Prostate gland (tissue), 2 donors: ENCODE measurements at regions not wholly inside any gene's neighbourhood (a gene's known extent, or its start where the extent isn't known, plus 50 kb on each side); places are given as distances from the start of the nearest gene placed in this dataset.

Source experiments
- POLR2A ChIP-seq: fragments of 450-650 bp; IDR thresholded peaks from one replicate; pipeline ENCODE4 v1.6.1; 2016; ENCODE audit warnings: antibody characterized with exemption, mild to moderate bottlenecking
- POLR2AphosphoS5 ChIP-seq: sonication (generic); formaldehyde crosslinking; IDR thresholded peaks from one replicate; pipeline ENCODE4 v1.6.1; 2017; ENCODE audit warnings: antibody characterized with exemption
- TF ChIP-seq, protein P1 (sequence below), 4 experiments: fragments of 200-600 bp in 2 of 4; fragments of 450-650 bp in 2 of 4; sonication (generic) in 2 of 4; IDR thresholded peaks; 1 replicate in 3 of 4; 2 replicates in 1 of 4; pipeline ENCODE4 v1.5.1; 2016 to 2019; ENCODE audit warnings: antibody characterized with exemption in 4 of 4, mild to moderate bottlenecking in 2 of 4, moderate library complexity in 2 of 4

DNA sequence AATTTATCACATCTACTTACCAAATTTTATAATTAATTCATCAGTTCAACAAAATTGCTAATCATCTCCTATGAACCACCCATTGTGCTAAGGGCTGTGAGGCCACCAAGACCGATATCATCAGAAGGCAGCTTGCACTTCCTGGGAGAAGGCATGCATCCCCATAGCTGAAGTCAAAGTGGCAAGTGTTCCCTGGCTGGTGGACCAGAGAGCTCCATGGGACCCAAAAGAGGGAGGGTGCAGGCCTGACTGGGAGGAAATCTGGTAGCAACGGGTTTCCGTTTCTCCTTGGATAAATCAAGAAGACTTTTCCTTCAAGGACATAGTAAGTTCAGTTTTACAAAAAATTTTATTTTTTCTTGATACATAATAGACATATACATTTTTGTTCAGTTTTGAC is 325.2 kb downstream of the FGF9 start:
- TF ChIP-seq, protein P1, sequence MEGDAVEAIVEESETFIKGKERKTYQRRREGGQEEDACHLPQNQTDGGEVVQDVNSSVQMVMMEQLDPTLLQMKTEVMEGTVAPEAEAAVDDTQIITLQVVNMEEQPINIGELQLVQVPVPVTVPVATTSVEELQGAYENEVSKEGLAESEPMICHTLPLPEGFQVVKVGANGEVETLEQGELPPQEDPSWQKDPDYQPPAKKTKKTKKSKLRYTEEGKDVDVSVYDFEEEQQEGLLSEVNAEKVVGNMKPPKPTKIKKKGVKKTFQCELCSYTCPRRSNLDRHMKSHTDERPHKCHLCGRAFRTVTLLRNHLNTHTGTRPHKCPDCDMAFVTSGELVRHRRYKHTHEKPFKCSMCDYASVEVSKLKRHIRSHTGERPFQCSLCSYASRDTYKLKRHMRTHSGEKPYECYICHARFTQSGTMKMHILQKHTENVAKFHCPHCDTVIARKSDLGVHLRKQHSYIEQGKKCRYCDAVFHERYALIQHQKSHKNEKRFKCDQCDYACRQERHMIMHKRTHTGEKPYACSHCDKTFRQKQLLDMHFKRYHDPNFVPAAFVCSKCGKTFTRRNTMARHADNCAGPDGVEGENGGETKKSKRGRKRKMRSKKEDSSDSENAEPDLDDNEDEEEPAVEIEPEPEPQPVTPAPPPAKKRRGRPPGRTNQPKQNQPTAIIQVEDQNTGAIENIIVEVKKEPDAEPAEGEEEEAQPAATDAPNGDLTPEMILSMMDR (IDR thresholded peaks at IDR 0.05), result no peak
- TF ChIP-seq POLR2AphosphoS5, result no peak
- TF ChIP-seq POLR2A, result no peak
